ENCODE measurements at regions not wholly inside any gene's neighbourhood (a gene's known extent, or its start where the extent isn't known, plus 50 kb on each side); places are given as distances from the start of the nearest gene placed in this dataset.

DNA sequence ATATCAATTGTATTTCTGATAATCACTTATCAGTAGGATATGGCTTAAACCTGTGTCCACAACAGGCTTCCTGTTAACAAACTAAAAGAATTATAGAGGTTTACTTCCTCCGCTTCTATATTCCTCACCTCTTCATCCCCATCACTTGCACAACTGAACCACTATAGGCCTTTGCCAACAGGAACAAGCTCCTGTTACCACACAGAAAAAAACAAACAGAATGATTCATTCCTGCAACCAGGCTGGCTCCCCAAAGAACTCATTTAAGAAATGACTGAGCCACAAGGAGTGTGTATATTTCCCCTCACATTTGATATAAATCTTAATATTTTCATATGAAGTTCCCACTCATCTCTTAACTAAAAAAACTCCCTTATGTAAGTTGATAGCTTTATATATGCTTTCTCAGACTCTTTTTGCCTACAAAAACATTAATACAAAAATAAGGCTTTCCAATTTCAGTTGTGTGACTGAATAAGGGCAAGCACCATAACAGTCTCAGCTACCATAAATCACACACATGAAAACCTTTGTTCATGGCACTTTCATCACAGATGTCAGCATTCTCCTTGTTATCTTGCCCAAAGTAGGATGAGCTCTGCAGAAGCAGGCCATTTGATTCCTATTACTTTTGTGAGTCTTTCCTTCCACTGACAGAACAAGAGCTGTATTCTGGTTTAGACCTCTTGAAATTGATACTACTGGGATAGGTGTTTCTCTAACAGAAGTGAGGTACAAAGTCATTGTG lies 366.8 kb downstream of the SLITRK1 start:
- Histone ChIP-seq H2AFZ (ENCODE audit: low read depth, low read length) (no peak overlapping the region), H3K4me2 (ENCODE audit: insufficient read depth, low read length) (no peak overlapping the region), H3K4me3 (replicated peaks in 1 of 3; ENCODE audit: insufficient read depth in 1 of 3, low read depth in 1 of 3, low read length in 3 of 3) (no peak overlapping the region), H3K27ac (ENCODE audit: insufficient read depth, low read depth, low read length) (no peak overlapping the region), H3K9me1 (replicated peaks; ENCODE audit: control insufficient read depth, extremely low read depth, insufficient read depth, low read length) (no peaks in the 10 kb centered on the region), H3K9ac (replicated peaks; ENCODE audit: extremely low read depth, insufficient read depth, low read length) (no peak overlapping the region), H3K9me3 (replicated peaks; ENCODE audit: control insufficient read depth, insufficient read depth, low read length) (peaks cover 2% of the 10 kb centered on the region), H3K27me3 (ENCODE audit: control insufficient read depth in 2 of 2, insufficient read depth in 2 of 2, low read length in 2 of 2) (no peaks in the 10 kb centered on the region), H4K20me1 (replicated peaks; ENCODE audit: control insufficient read depth, extremely low read depth, insufficient read depth, low read length) (no peaks in the 10 kb centered on the region), H3K79me2 (ENCODE audit: control insufficient read depth, insufficient read depth, low read length) (no peaks in the 10 kb centered on the region), H3K4me1 (ENCODE audit: control insufficient read depth, extremely low read depth, insufficient read depth, low read length) (no peaks in the 10 kb centered on the region), H3K36me3 (ENCODE audit: control insufficient read depth in 2 of 2, extremely low read depth in 1 of 2, insufficient read depth in 2 of 2, low read length in 2 of 2) (no peaks in the 10 kb centered on the region)
- ChIA-PET POLR2A (no interaction called here), CTCF (no interaction called here)
- FAIRE-seq = no peak
- BruUV-seq (replicated peaks) = no TSS peak
- dilution Hi-C loops (cut with MboI; ENCODE audit: extremely low pct_ligation_motif_present, low sequenced_read_pairs) (no loop called here), intact Hi-C loops (cut with micrococcal nuclease) (no loop called here)
- TF ChIP-seq POLR2AphosphoS5 (IDR thresholded peaks at IDR 0.05; ENCODE audit: insufficient read depth, low read depth, low read length) (no peak), GATA2 (IDR thresholded peaks at IDR 0.05; ENCODE audit: insufficient read depth, insufficient read length, low read depth, low read length) (no peak), MYC (IDR thresholded peaks at IDR 0.05; ENCODE audit: low read depth, low read length) (no peak), EZH2 (IDR thresholded peaks at IDR 0.05; ENCODE audit: borderline replicate concordance, low read depth, low read length, severe bottlenecking) (no peak), FOS (IDR thresholded peaks at IDR 0.05; ENCODE audit: borderline replicate concordance, insufficient read depth, low read length) (no peak), POLR2A (IDR thresholded peaks at IDR 0.05; ENCODE audit: low read depth, low read length) (no peak), MAX (IDR thresholded peaks at IDR 0.05; ENCODE audit: insufficient read depth, insufficient read length) (no peak)
- TF ChIP-seq, protein P1, sequence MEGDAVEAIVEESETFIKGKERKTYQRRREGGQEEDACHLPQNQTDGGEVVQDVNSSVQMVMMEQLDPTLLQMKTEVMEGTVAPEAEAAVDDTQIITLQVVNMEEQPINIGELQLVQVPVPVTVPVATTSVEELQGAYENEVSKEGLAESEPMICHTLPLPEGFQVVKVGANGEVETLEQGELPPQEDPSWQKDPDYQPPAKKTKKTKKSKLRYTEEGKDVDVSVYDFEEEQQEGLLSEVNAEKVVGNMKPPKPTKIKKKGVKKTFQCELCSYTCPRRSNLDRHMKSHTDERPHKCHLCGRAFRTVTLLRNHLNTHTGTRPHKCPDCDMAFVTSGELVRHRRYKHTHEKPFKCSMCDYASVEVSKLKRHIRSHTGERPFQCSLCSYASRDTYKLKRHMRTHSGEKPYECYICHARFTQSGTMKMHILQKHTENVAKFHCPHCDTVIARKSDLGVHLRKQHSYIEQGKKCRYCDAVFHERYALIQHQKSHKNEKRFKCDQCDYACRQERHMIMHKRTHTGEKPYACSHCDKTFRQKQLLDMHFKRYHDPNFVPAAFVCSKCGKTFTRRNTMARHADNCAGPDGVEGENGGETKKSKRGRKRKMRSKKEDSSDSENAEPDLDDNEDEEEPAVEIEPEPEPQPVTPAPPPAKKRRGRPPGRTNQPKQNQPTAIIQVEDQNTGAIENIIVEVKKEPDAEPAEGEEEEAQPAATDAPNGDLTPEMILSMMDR (IDR thresholded peaks at IDR 0.05; ENCODE audit: extremely low read depth in 1 of 2, insufficient read depth in 1 of 2, low read depth in 1 of 2, low read length in 2 of 2) = no peak
- DNase-seq (ENCODE audit: low read depth, low spot score) = no peak

All from endothelial cell of umbilical vein (primary cell).